Activated naive CD8-positive, alpha-beta T cell treated with anti-CD3 and anti-CD28 coated beads, Interleukin-2, amount 50 U/mL, for 24 hours (primary cell): ENCODE measurements at regions not wholly inside any gene's neighbourhood (a gene's known extent, or its start where the extent isn't known, plus 50 kb on each side); places are given as distances from the start of the nearest gene placed in this dataset.
"Not testable (repeated sequence)": the region's sequence is repeated elsewhere in the genome, so short reads cannot be mapped to it uniquely, and the experiment has no call there.

Experiments used
- ATAC-seq: fragments of 150-1000 bp; cut with Tn5 transposase; one replicate; pipeline ENCODE4 v1.10.0; 2021
- DNase-seq: peaks from one replicate; pipeline ENCODE4 v3.0.0; 2021
- H3K27ac Mint-ChIP-seq: one replicate; pipeline ENCODE4 v1.8.0; 2021; ENCODE audit warnings: mild to moderate bottlenecking, mixed read lengths
- H3K27me3 Mint-ChIP-seq: one replicate; pipeline ENCODE4 v1.8.0; 2021; ENCODE audit warnings: mixed read lengths
- H3K36me3 Mint-ChIP-seq: one replicate; pipeline ENCODE4 v1.8.0; 2021; ENCODE audit warnings: low read depth, mixed read lengths
- H3K4me1 Mint-ChIP-seq: one replicate; pipeline ENCODE4 v1.8.0; 2021; ENCODE audit warnings: mixed read lengths
- H3K4me3 Mint-ChIP-seq: one replicate; pipeline ENCODE4 v1.8.0; 2021; ENCODE audit warnings: mild to moderate bottlenecking, moderate library complexity, mixed read lengths
- H3K9me3 Mint-ChIP-seq: one replicate; pipeline ENCODE4 v1.8.0; 2021; ENCODE audit warnings: mixed read lengths

DNA sequence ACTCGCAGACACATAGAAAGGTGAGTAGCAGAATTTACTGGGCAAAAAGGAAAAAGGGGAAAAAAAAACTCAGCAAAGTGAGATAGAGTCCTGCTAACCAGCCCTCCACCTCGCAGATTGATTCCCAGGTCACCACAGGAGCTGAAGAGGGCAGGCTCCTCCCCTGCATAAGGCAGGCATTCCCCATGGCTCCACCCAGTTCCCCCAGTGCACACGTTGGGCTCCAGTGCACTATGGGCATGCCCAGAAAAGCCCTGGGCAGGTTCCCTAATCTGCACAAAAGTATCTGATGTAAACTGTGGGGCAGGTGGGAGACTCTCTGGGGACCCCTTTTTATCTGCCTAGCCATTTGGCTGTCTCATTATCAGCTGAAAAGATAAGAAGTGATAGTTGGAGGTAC lies 461.2 kb upstream of the TMEFF2 start:
- Mint-ChIP-seq H3K4me3 (no peak overlapping the region), H3K27ac (no peak overlapping the region), H3K4me1 (no peaks in the 10 kb centered on the region), H3K9me3 (no peaks in the 10 kb centered on the region), H3K36me3 (no peaks in the 10 kb centered on the region), H3K27me3 (no peaks in the 10 kb centered on the region)
- ATAC-seq = no peak
- DNase-seq = no peak

DNA sequence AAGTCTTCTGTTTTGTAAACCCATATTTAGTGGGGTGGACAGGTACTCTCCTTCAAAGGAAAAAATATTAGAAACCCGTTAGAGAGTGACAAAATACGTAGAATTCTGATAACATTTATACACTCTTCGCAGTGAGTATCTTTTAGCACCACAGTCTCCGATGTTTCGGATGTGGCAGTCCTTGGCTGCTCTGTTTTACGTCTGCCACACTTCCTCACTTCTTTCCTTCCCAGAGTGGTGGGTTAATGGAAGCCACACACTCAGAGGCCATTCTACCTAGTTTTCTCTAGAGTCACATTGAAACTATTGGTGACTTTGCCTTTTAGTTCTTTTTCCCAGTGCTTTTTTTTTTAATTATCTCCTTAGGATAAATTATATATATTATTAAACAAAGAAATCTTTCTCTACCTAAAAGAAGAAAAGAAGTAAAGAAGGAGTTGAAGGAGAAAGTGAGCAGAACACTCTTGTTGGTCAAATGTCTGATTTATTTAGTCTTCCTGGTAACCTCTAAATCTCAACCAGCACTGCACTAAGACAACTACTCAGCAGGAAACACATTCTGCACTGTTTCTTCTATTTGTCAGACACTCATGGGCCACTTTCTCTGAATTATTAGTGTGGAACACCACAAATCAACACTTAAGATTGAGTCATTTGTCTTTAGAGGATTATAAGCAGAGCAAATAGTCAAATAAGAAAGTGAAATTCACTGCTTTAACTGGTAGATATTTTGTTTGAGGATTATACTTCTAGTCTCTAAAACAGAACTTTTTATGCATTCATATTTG lies 451.3 kb upstream of the TMEFF2 start:
- Mint-ChIP-seq H3K36me3 (no peaks in the 10 kb centered on the region), H3K27me3 (no peaks in the 10 kb centered on the region), H3K9me3 (peaks cover 4% of the 10 kb centered on the region), H3K4me3 (no peak overlapping the region), H3K27ac (no peak overlapping the region), H3K4me1 (no peaks in the 10 kb centered on the region)
- DNase-seq (no peak), ATAC-seq (no peak)

DNA sequence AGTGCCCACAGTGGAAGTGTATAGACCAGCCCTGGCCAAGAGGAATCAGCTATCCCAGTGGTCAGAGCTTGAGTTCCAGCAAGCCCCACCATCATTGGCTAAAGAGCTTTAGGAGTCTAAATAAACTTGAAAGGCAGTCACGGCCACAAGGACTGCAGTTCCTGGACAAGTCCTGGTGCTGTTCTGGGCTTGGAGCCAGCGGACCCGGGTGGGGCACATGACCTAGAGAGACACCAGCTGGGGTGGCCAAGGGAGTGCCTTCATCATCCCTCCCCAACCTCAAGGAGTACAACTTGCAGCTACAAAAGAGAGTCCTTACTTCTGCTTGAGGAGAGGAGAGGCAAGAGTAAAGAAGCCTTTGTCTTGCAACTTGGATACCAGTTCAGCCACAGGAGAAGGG lies 439.8 kb upstream of the TMEFF2 start:
- Mint-ChIP-seq H3K27ac (no peak overlapping the region), H3K4me1 (no peaks in the 10 kb centered on the region), H3K27me3 (no peaks in the 10 kb centered on the region), H3K36me3 (no peaks in the 10 kb centered on the region), H3K9me3 (no peaks in the 10 kb centered on the region), H3K4me3 (no peak overlapping the region)
- DNase-seq (no peak), ATAC-seq (no peak)

DNA sequence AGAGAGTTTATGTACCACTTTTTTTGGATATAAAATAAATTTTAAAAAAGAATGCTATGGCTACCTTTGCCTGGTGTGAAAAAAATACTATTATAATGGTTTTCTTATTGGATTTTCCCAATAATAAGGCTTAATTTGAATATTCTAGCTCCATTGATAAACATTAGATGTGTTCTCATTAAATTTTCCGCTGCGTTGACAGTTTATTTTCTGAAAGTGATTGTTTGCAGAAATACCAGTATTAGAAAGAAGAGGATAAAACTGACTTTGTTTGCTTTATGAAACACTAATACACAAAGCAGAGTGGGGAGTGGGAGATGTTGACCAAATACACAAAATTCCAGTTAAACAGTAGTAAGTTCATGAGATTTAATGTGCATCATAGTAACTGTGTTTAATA lies 433.3 kb upstream of the TMEFF2 start:
- ATAC-seq (no peak), DNase-seq (no peak)
- no peaks in the 10 kb centered on the region for H3K9me3 Mint-ChIP-seq
- no peaks in the 10 kb centered on the region for H3K27me3 Mint-ChIP-seq
- H3K27ac Mint-ChIP-seq = no peak overlapping the region
- no peaks in the 10 kb centered on the region for H3K36me3 Mint-ChIP-seq
- H3K4me3 Mint-ChIP-seq = no peak overlapping the region
- H3K4me1 Mint-ChIP-seq = no peaks in the 10 kb centered on the region

DNA sequence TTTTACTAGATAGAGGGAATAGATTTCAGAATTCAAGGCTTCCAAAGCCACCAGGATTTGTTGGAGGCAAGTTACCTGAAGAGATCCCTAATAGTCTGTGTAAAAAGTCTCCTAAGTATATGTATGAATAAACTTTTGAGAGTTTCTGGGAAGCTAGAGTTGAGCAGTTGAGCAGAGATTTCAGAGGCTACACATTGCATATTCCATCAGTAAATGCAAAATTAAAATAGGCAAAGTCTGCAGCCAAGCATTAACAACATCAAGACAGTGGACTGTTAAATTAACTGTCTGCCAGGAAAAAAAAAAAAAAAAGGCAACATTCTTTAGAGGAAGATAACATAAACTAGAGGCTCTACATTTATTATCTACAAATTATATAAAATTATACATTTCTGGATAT lies 420.4 kb upstream of the TMEFF2 start:
- Mint-ChIP-seq H3K4me3 (no peak overlapping the region), H3K9me3 (no peaks in the 10 kb centered on the region), H3K36me3 (no peaks in the 10 kb centered on the region), H3K4me1 (no peaks in the 10 kb centered on the region), H3K27me3 (no peaks in the 10 kb centered on the region), H3K27ac (no peak overlapping the region)
- no peak for DNase-seq
- ATAC-seq = no peak

DNA sequence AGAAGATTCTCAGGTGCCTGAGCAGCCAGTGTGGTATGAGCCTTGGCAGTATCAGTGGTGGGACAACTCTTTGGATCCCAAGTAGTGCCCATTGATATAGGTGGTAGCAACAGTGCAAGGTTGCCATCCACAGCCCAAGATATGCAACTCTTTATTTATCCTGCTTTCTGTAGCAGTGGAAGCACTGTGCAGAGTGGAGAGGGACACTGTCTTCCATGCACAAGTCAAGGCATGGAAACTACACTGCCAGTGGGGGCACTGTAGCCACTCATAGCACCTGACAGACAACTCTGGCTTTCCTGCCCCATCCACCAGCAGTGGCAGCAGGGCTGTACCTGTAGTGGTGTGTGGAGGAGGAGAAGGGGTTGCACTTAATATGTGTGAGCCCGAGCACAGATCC lies 409.6 kb upstream of the TMEFF2 start:
- Mint-ChIP-seq H3K36me3 (no peaks in the 10 kb centered on the region), H3K9me3 (peaks cover 15% of the 10 kb centered on the region), H3K4me3 (no peak overlapping the region), H3K4me1 (no peaks in the 10 kb centered on the region), H3K27me3 (no peaks in the 10 kb centered on the region), H3K27ac (no peak overlapping the region)
- DNase-seq (no peak), ATAC-seq (no peak)

DNA sequence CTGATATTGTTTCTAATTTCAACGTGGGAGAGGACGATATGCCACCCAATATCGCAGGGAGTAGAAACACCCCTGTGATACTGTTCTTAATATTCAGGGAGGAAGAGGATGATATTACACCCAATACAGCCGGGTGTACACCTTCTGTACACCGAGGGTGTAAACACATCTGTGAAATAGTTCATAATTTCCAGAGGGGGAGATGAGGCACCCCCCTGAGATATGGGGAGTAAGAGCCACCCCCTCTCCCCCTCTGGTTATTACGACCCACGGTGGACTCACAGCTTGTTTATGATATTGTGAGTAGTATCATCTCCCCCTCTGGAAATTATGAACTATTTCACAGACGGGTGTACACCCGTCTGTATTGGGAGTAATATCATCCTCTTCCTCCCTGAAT lies 403.9 kb upstream of the TMEFF2 start:
- not testable (repeated sequence) for DNase-seq, H3K4me3 Mint-ChIP-seq, ATAC-seq, H3K27me3 Mint-ChIP-seq, H3K4me1 Mint-ChIP-seq, H3K36me3 Mint-ChIP-seq, H3K27ac Mint-ChIP-seq
- H3K9me3 Mint-ChIP-seq = peaks cover 15% of the 10 kb centered on the region

DNA sequence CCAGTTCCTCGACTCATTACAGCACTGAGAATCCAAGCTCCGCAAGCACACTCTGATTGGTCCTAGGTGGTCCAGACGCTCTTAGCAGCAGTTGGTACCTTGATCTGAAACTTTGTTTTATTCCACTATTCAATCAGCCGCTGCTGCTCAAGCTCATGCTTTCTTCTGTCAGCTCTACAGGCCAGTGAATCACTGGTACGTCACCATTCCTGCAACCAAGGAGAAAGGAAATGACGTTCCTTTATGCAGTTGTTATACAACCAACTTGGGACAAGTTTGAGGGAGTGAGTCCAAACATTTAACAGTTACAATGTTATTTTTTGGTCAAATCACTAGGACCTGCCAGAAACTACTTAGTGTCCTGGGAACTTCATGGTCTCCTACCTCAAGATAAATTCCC lies 398.8 kb upstream of the TMEFF2 start:
- H3K36me3 Mint-ChIP-seq = no peaks in the 10 kb centered on the region
- H3K27me3 Mint-ChIP-seq = no peaks in the 10 kb centered on the region
- H3K27ac Mint-ChIP-seq = no peak overlapping the region
- DNase-seq (no peak), ATAC-seq (no peak)
- H3K9me3 Mint-ChIP-seq = no peaks in the 10 kb centered on the region
- H3K4me1 Mint-ChIP-seq = no peaks in the 10 kb centered on the region
- H3K4me3 Mint-ChIP-seq = no peak overlapping the region

DNA sequence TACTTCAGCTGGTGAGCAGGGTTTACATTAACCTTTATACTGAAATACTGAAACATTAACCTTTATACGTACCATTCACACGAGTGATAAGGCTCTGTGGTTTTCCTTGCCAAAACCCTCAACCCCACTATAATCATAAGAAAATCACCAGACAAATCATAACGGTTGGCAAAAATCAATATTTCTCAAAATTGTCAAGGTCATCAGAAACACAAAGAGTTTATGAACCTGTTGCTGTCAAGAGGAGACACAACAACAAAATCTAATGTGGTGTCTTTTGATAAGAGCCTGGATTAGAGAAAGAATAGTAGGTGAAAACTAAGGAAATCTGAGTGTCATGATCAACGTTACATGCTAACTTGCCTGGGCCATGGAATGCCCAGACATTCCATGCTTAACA lies 396.9 kb upstream of the TMEFF2 start:
- no peaks in the 10 kb centered on the region for H3K36me3 Mint-ChIP-seq
- DNase-seq (no peak), ATAC-seq (no peak)
- H3K27ac Mint-ChIP-seq = no peak overlapping the region
- H3K9me3 Mint-ChIP-seq = no peaks in the 10 kb centered on the region
- no peaks in the 10 kb centered on the region for H3K4me1 Mint-ChIP-seq
- H3K4me3 Mint-ChIP-seq = no peak overlapping the region
- no peaks in the 10 kb centered on the region for H3K27me3 Mint-ChIP-seq

DNA sequence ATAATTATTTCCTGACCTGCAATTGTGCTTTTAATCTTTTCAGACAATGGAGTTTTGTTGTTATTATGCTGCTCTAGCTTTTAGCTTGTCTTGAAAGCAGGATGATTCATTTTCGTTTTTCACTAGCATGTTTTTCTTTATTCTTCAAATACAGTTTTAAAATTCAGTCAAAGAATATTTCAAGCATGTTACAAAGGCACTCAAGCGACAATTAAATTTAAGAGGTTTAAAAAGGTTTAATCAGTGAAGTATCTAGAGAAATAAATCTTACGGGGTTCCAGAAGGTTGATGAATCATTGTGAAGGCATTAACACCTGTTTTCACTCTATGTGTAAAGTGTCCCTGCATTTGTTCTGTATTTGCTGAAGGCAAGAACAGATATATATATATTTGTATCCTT lies 390.7 kb upstream of the TMEFF2 start:
- no peak for DNase-seq
- Mint-ChIP-seq H3K27ac (no peak overlapping the region), H3K9me3 (no peaks in the 10 kb centered on the region), H3K4me1 (no peaks in the 10 kb centered on the region), H3K27me3 (no peaks in the 10 kb centered on the region), H3K36me3 (no peaks in the 10 kb centered on the region), H3K4me3 (no peak overlapping the region)
- ATAC-seq = no peak

DNA sequence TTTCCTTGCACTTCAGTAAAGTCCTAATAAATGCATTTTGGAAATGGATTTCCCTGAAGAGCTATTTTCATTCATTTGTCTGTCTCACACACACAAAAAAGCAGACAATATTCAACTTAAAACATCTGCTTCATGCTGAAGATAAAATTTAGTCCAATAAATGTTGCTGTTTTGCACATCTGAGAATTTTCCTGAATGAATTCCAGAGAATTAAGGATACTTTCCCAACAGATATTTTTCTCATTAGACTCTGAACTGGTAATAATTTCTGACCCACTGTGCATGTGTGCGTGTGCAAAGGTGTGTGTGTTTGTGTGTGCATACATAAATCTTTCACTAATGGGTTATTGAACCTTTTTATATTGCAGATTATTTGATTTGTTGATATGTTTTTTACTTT lies 390.2 kb upstream of the TMEFF2 start:
- Mint-ChIP-seq H3K4me1 (no peaks in the 10 kb centered on the region), H3K27ac (no peak overlapping the region), H3K4me3 (no peak overlapping the region), H3K36me3 (no peaks in the 10 kb centered on the region), H3K9me3 (no peaks in the 10 kb centered on the region), H3K27me3 (no peaks in the 10 kb centered on the region)
- ATAC-seq = no peak
- DNase-seq = no peak

DNA sequence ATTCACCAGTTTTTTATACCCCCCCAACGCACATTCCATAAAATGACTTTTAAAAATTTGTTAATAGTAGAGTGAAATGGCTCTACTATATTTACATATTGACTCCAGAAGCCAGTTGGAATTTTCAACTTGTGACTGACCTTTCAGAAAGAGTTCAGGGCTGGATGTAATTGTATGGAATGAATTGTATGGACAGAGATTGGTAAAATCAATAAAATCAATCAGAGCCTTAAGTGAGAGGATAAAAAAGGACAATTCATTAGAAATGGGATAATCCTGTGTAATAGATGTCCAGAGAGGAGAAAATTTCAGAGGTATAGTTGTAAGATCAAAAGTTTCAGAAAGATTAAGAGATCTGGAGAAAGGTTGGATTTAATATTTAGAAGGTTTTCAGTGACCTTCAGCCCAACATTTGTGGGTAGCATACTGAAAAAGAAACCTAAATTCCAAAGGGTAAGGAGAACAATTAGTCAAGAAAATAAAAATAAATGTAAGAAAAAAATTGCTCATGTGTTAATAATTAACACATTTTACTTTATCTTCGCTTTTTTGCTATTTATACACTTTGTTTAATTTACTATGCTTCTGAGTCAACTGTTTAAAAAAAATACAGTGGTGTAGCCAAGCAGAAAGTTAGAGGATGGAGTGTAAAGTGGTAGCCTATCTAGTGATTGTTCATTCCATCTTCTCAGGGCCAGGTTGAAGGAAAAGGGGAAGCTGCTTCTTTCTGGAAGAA lies 385.4 kb upstream of the TMEFF2 start:
- Mint-ChIP-seq H3K9me3 (no peaks in the 10 kb centered on the region), H3K4me1 (no peaks in the 10 kb centered on the region), H3K27ac (no peak overlapping the region), H3K27me3 (no peaks in the 10 kb centered on the region), H3K4me3 (no peak overlapping the region), H3K36me3 (no peaks in the 10 kb centered on the region)
- no peak for ATAC-seq
- DNase-seq = no peak

DNA sequence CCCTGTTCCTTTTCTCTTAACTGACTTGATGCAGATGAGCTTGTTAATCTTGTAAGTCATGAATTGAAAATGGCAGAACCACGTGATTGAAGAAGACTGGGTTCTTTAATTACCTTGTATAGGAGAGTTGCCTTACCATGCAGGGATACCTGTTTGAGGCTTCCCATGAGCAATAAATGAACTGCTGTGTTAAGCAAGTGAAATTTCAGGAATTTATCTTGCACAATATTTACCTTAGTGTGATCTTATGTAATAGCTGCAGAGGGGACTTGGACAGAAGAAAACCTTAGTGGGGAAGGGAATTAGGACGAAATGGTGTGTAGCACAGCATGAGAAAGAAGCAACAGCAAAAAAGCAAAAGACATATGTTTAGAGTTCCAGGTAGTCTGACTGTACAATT lies 384.0 kb upstream of the TMEFF2 start:
- H3K4me3 Mint-ChIP-seq = no peak overlapping the region
- no peaks in the 10 kb centered on the region for H3K9me3 Mint-ChIP-seq
- H3K27me3 Mint-ChIP-seq = no peaks in the 10 kb centered on the region
- no peak overlapping the region for H3K27ac Mint-ChIP-seq
- no peak for ATAC-seq
- H3K36me3 Mint-ChIP-seq = no peaks in the 10 kb centered on the region
- DNase-seq = no peak
- H3K4me1 Mint-ChIP-seq = no peaks in the 10 kb centered on the region

DNA sequence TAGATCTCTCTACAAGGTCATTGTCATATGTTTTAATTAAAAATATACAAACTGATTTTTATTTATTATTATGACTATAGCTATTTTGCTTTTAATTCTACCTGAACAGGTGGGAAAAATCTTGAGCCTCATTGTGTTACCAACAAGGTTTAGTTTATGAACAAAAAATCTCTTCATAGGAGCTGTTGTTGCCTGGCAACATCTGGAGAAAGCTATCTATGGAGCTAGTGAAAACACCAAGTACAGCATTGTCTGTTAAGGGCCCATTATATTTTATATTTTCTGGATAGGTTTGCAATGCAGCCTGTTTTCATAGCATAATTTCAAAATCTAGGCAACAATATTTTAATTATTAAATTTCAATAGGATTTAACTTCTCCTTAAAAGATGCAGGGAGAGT lies 383.0 kb upstream of the TMEFF2 start:
- H3K36me3 Mint-ChIP-seq = no peaks in the 10 kb centered on the region
- no peak for ATAC-seq
- no peaks in the 10 kb centered on the region for H3K9me3 Mint-ChIP-seq
- DNase-seq = no peak
- H3K27ac Mint-ChIP-seq = no peak overlapping the region
- H3K27me3 Mint-ChIP-seq = no peaks in the 10 kb centered on the region
- no peaks in the 10 kb centered on the region for H3K4me1 Mint-ChIP-seq
- H3K4me3 Mint-ChIP-seq = no peak overlapping the region

DNA sequence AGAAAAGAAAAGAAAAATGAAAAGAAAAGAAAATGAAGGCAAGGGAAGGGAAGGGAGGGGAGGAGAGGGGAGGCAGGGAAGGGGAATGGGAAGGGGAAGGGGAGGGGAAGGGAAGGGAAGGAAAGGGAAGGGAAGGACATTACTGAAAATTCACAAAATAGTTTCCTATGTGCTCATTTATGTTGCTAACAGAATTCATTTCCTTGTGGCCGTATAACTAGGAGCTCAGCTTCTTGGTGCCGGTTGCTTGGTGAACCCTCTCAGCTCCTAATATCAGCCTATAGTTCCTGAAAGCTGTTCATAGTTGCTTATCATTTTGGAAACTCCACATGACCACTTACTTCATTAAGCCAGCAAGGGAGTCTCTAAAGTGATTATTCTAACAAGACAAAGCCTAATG lies 379.8 kb upstream of the TMEFF2 start:
- DNase-seq = no peak
- Mint-ChIP-seq H3K4me1 (no peaks in the 10 kb centered on the region), H3K27me3 (no peaks in the 10 kb centered on the region), H3K9me3 (peaks cover 8% of the 10 kb centered on the region), H3K27ac (no peak overlapping the region), H3K36me3 (no peaks in the 10 kb centered on the region), H3K4me3 (no peak overlapping the region)
- no peak for ATAC-seq
